CD4-positive, CD25-positive, alpha-beta regulatory T cell (primary cell): ENCODE measurements at regions not wholly inside any gene's neighbourhood (a gene's known extent, or its start where the extent isn't known, plus 50 kb on each side); places are given as distances from the start of the nearest gene placed in this dataset.

ENCODE experiments used
- ATAC-seq, 2 donors: fragments of 150-1000 bp; cut with Tn5 transposase; one replicate each; pipeline ENCODE4 v1.10.0; 2021; ENCODE audit warnings: low read depth in 2 of 2, moderate number of reproducible peaks in 2 of 2, moderate library complexity in 1 of 2
- DNase-seq, 3 donors: peaks; one replicate each; pipeline versions ENCODE4 v3.0.0 to v3.0.0-alpha.2; 2012 to 2022; ENCODE audit warnings: mixed read lengths in 1 of 3
- H3K27ac ChIP-seq: one replicate; pipeline ENCODE4 v1.7.0; 2013; ENCODE audit warnings: mild to moderate bottlenecking, low read length; ENCODE audit not compliant: insufficient read depth, poor library complexity, severe bottlenecking
- H3K27me3 ChIP-seq: one replicate; pipeline ENCODE4 v1.7.0; 2013; ENCODE audit warnings: low read length; ENCODE audit not compliant: control insufficient read depth, insufficient read depth
- H3K36me3 ChIP-seq: one replicate; pipeline ENCODE4 v1.7.0; 2013; ENCODE audit warnings: mild to moderate bottlenecking, low read length, moderate library complexity; ENCODE audit not compliant: control insufficient read depth, insufficient read depth
- H3K4me1 ChIP-seq: 2 replicates; pipeline ENCODE4 v1.7.0; 2013; ENCODE audit warnings: mild to moderate bottlenecking, low read length; ENCODE audit not compliant: insufficient read depth, control insufficient read depth, poor library complexity, severe bottlenecking
- H3K4me3 ChIP-seq: one replicate; pipeline ENCODE4 v1.7.0; 2013; ENCODE audit warnings: low read depth, mild to moderate bottlenecking, low read length, moderate library complexity
- H3K9me3 ChIP-seq, 2 experiments: 1 replicate in 1 of 2; 2 replicates in 1 of 2; pipeline ENCODE4 v1.7.0; 2013; ENCODE audit warnings: low read length in 2 of 2, mild to moderate bottlenecking in 1 of 2, moderate library complexity in 1 of 2; ENCODE audit not compliant: control insufficient read depth in 2 of 2
- H3K27ac Mint-ChIP-seq, 3 donors: one replicate each; pipeline ENCODE4 v1.8.0; 2020 to 2022; ENCODE audit warnings: mild to moderate bottlenecking in 3 of 3, mixed read lengths in 3 of 3, moderate library complexity in 2 of 3
- H3K27me3 Mint-ChIP-seq: one replicate; pipeline ENCODE4 v1.8.0; 2022; ENCODE audit warnings: mild to moderate bottlenecking, mixed read lengths
- H3K36me3 Mint-ChIP-seq: one replicate; pipeline ENCODE4 v1.8.0; 2020; ENCODE audit warnings: mixed read lengths
- H3K4me1 Mint-ChIP-seq, 4 donors: one replicate each; pipeline ENCODE4 v1.8.0; 2020 to 2022; ENCODE audit warnings: mixed read lengths in 4 of 4, mild to moderate bottlenecking in 1 of 4
- H3K4me3 Mint-ChIP-seq, 4 donors: one replicate each; pipeline ENCODE4 v1.8.0; 2020 to 2022; ENCODE audit warnings: mild to moderate bottlenecking in 4 of 4, mixed read lengths in 4 of 4, moderate library complexity in 3 of 4
- H3K9me3 Mint-ChIP-seq, 7 donors: one replicate each; pipeline ENCODE4 v1.8.0; 2020 to 2022; ENCODE audit warnings: mixed read lengths in 7 of 7, mild to moderate bottlenecking in 3 of 7, moderate library complexity in 2 of 7

GRCh38 chr9:115941561-115942315, 211.9 kb upstream of the PAPPA start:
- DNase-seq = no peak
- no peak overlapping the region for H3K4me3 ChIP-seq
- H3K36me3 Mint-ChIP-seq = no peaks in the 10 kb centered on the region

GRCh38 chr9:115943431-115944165, 210.0 kb upstream of the PAPPA start:
- no peak overlapping the region for H3K4me3 ChIP-seq
- no peaks in the 10 kb centered on the region for H3K36me3 ChIP-seq
- Mint-ChIP-seq H3K27me3 (no peaks in the 10 kb centered on the region), H3K36me3 (no peaks in the 10 kb centered on the region), H3K4me3 (no peak overlapping the region), H3K9me3 (peaks cover 0 to 9% (median 3%) of the 10 kb centered on the region in 7 donors), H3K4me1 (no peaks in the 10 kb centered on the region), H3K27ac (no peak overlapping the region)
- no peak for ATAC-seq
- no peak for DNase-seq
- no peak overlapping the region for H3K27ac ChIP-seq
- H3K27me3 ChIP-seq = no peaks in the 10 kb centered on the region
- no peaks in the 10 kb centered on the region for H3K9me3 ChIP-seq
- H3K4me1 ChIP-seq = no peaks in the 10 kb centered on the region

More at GRCh38 chr9:115941561-115942315, 211.9 kb upstream of the PAPPA start:
- no peak overlapping the region for H3K27ac ChIP-seq
- H3K4me1 ChIP-seq = no peaks in the 10 kb centered on the region
- Mint-ChIP-seq H3K27ac (no peak overlapping the region), H3K9me3 (peaks cover 0 to 9% (median 5%) of the 10 kb centered on the region in 7 donors), H3K4me3 (no peak overlapping the region), H3K27me3 (no peaks in the 10 kb centered on the region), H3K4me1 (no peaks in the 10 kb centered on the region)
- no peaks in the 10 kb centered on the region for H3K27me3 ChIP-seq
- H3K9me3 ChIP-seq = no peaks in the 10 kb centered on the region
- no peaks in the 10 kb centered on the region for H3K36me3 ChIP-seq
- no peak for ATAC-seq

GRCh38 chr9:115944166-115944948, 209.2 kb upstream of the PAPPA start:
- Mint-ChIP-seq H3K9me3 (peaks cover 0 to 7% (median 0%) of the 10 kb centered on the region in 7 donors), H3K36me3 (no peaks in the 10 kb centered on the region)

GRCh38 chr9:115945009-115945431, 208.6 kb upstream of the PAPPA start:
- no peaks in the 10 kb centered on the region for H3K27me3 Mint-ChIP-seq
- ATAC-seq = no peak

More at GRCh38 chr9:115944166-115944948, 209.2 kb upstream of the PAPPA start:
- H3K36me3 ChIP-seq = no peaks in the 10 kb centered on the region
- H3K27ac ChIP-seq = no peak overlapping the region
- Mint-ChIP-seq H3K27ac (no peak overlapping the region), H3K27me3 (no peaks in the 10 kb centered on the region), H3K4me1 (no peaks in the 10 kb centered on the region), H3K4me3 (no peak overlapping the region)
- no peak for ATAC-seq
- no peaks in the 10 kb centered on the region for H3K9me3 ChIP-seq
- no peaks in the 10 kb centered on the region for H3K4me1 ChIP-seq
- DNase-seq = peak in 1 of 3 donors; percentile 1
- H3K27me3 ChIP-seq = no peaks in the 10 kb centered on the region
- no peak overlapping the region for H3K4me3 ChIP-seq

GRCh38 chr9:115946530-115946929, 207.1 kb upstream of the PAPPA start:
- DNase-seq (no peak), ATAC-seq (no peak)
- H3K4me1 Mint-ChIP-seq = no peaks in the 10 kb centered on the region
- no peak overlapping the region for H3K4me3 Mint-ChIP-seq
- no peaks in the 10 kb centered on the region for H3K4me1 ChIP-seq
- H3K27me3 Mint-ChIP-seq = no peaks in the 10 kb centered on the region
- no peaks in the 10 kb centered on the region for H3K36me3 Mint-ChIP-seq
- no peaks in the 10 kb centered on the region for H3K36me3 ChIP-seq
- H3K27ac ChIP-seq = no peak overlapping the region
- no peaks in the 10 kb centered on the region for H3K27me3 ChIP-seq
- no peak overlapping the region for H3K4me3 ChIP-seq
- H3K9me3 ChIP-seq = no peaks in the 10 kb centered on the region
- no peak overlapping the region for H3K27ac Mint-ChIP-seq
- peaks cover 0 to 8% (median 3%) of the 10 kb centered on the region in 7 donors for H3K9me3 Mint-ChIP-seq

More at GRCh38 chr9:115945009-115945431, 208.6 kb upstream of the PAPPA start:
- H3K4me3 Mint-ChIP-seq = no peak overlapping the region
- Histone ChIP-seq H3K27me3 (no peaks in the 10 kb centered on the region), H3K9me3 (no peaks in the 10 kb centered on the region), H3K4me1 (no peaks in the 10 kb centered on the region), H3K27ac (no peak overlapping the region), H3K36me3 (no peaks in the 10 kb centered on the region), H3K4me3 (no peak overlapping the region)
- no peak overlapping the region for H3K27ac Mint-ChIP-seq
- no peaks in the 10 kb centered on the region for H3K4me1 Mint-ChIP-seq
- H3K36me3 Mint-ChIP-seq = no peaks in the 10 kb centered on the region
- H3K9me3 Mint-ChIP-seq = peaks cover 0 to 6% (median under 1%) of the 10 kb centered on the region in 7 donors
- DNase-seq = no peak

- Mint-ChIP-seq H3K27me3 (no peaks in the 10 kb centered on the region), H3K9me3 (peaks cover 0 to 8% (median 0%) of the 10 kb centered on the region in 7 donors), H3K4me1 (no peaks in the 10 kb centered on the region), H3K4me3 (no peak overlapping the region), H3K27ac (no peak overlapping the region), H3K36me3 (no peaks in the 10 kb centered on the region)
- ATAC-seq = no peak
- Histone ChIP-seq H3K27ac (no peak overlapping the region), H3K9me3 (no peaks in the 10 kb centered on the region), H3K4me3 (no peak overlapping the region), H3K4me1 (no peaks in the 10 kb centered on the region), H3K27me3 (no peaks in the 10 kb centered on the region), H3K36me3 (no peaks in the 10 kb centered on the region)
- DNase-seq = no peak
Measured at GRCh38 chr9:115951977-115952376, 201.6 kb upstream of the PAPPA start.

GRCh38 chr9:115952430-115953292, 200.9 kb upstream of the PAPPA start:
- peaks cover 0 to 8% (median 0%) of the 10 kb centered on the region in 7 donors for H3K9me3 Mint-ChIP-seq
- Histone ChIP-seq H3K4me3 (no peak overlapping the region), H3K36me3 (no peaks in the 10 kb centered on the region), H3K27me3 (no peaks in the 10 kb centered on the region), H3K4me1 (no peaks in the 10 kb centered on the region), H3K9me3 (no peaks in the 10 kb centered on the region), H3K27ac (no peak overlapping the region)
- H3K4me3 Mint-ChIP-seq = no peak overlapping the region
- ATAC-seq = no peak
- H3K27ac Mint-ChIP-seq = no peak overlapping the region
- no peaks in the 10 kb centered on the region for H3K4me1 Mint-ChIP-seq
- no peaks in the 10 kb centered on the region for H3K36me3 Mint-ChIP-seq
- no peaks in the 10 kb centered on the region for H3K27me3 Mint-ChIP-seq
- no peak for DNase-seq
